NCI-H748 treated with DMSO at 0.1 percent for 48 hours (cell line): ENCODE measurements at regions not wholly inside any gene's neighbourhood (a gene's known extent, or its start where the extent isn't known, plus 50 kb on each side); places are given as distances from the start of the nearest gene placed in this dataset.
"Not testable (repeated sequence)": the region's sequence is repeated elsewhere in the genome, so short reads cannot be mapped to it uniquely, and the experiment has no call there.

Source experiments
- DNase-seq: peaks from one replicate; lab custom pipeline; 2025; lab: John Stamatoyannopoulos, UW

DNA sequence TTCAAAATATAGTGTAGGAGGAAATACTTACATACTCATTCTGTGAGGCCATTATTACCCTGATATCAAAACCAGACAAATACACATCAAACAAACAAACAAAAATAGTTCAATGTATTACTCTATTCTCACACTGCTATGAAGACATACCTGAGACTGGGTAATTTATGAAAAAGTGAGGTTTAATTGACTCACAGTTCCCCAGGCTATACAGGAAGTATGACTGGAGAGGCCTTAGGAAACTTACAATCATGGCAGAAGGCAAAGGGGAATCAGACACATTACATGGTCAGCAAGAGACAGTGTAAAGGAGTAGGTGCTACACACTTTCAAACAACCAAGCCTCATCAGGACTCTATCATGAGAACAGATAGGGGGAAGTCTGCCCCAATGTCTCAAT, 1023.2 kb downstream of the TMTC2 start:
- DNase-seq: no peak

DNA sequence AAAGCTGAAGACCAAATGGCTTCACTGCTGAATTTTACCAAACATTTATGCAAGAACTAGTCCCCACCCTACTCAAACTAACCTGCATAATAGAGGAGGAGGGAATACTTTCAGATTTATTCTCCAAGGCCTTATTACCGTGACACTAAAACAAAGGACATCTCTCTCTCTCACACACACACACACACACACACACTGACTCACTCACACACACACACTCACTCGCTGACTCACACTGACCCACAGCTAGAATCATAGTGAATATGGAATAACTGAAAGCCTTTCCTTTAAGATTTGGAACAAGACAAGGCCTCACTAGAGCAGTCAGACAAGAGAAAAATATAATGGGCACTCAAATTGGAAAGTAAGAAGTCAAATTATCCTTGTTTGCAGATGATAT, 1014.1 kb downstream of the TMTC2 start:
- no peak for DNase-seq

DNA sequence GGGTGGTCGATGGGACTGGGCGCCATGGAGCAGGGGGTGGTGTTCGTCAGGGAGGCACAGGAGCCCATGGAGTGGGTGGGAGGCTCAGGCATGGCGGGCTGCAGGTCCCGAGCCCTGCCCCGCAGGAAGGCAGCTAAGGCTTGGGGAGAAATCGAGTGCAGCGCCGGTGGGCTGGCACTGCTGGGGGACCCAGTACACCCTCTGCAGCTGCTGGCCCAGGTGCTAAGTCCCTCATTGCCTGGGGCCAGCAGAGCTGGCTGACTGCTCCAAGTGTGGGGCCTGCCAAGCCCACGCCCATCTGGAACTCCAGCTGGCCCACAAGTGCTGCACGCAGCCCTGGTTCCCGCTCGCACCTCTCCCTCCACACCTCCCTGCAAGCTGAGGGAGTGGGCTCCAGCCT, 1009.6 kb downstream of the TMTC2 start:
- DNase-seq: not testable (repeated sequence)

- no peak for DNase-seq
These were observed 1005.0 kb downstream of the TMTC2 start for GRCh38 chr12:83691730-83692129.

DNA sequence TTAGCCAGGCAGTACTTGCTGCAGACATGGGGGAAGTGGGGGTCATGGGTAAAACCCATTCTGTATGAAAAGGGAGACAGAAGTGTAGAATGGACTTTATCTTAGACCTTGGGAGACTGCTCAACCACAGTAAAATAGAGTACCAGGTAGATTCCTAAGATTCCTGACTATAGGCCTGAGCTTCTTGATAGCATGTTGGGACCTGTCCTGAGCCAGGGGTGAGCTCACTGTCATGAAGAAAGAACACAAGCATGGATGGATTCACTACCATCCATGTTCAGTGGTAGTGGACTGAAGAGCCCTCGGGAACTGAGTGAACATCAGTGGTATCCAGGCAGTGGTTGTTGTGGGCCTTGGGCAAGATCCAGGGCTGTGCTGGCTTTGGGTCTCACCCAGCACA, 1003.8 kb downstream of the TMTC2 start:
- DNase-seq: no peak

DNA sequence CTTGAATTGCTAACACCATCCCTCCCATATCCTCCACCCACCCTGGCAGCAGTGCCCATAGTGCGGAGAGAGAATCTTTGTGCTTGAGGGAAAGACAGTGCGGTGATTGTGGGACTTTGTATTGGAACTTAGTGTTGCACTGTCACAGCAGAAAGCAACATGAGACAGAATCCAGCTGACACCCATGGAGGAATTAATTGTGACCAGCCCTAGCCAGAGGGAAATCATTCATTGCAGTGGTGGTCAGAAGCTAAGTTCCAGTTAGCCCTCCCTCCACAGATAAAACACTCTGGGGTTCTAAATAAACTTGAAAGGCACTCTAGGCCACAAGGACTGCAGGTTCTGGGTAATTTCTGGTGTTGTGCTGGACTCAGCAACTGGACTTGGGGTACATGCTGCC, 1002.6 kb downstream of the TMTC2 start:
- no peak for DNase-seq

DNA sequence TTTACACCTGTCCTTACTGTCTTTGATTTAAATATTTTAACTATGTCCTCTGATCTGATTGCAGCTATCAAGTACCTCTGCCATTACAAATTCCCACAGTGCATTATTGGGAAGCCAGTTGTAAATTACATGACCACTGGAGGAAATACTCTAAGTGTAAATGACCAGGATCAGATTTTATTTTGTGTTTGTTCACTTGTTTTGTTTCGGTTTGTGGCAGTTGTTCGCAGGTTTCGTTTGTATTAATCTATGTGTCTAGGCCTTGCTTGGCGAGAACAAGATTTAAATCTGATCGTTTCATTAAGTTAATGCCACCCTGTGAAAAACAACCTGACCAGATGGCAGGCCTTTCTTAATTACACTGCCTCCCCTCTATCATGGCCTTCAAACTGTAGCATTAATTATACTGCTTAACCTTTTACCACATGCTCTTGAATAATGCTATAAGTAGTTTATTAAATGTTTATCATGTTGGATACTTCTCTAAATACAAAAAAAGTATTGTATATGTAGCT, 990.1 kb downstream of the TMTC2 start:
- peak; percentile 65 for DNase-seq

- DNase-seq: no peak
These were observed 980.0 kb downstream of the TMTC2 start for GRCh38 chr12:83666690-83667089.

DNA sequence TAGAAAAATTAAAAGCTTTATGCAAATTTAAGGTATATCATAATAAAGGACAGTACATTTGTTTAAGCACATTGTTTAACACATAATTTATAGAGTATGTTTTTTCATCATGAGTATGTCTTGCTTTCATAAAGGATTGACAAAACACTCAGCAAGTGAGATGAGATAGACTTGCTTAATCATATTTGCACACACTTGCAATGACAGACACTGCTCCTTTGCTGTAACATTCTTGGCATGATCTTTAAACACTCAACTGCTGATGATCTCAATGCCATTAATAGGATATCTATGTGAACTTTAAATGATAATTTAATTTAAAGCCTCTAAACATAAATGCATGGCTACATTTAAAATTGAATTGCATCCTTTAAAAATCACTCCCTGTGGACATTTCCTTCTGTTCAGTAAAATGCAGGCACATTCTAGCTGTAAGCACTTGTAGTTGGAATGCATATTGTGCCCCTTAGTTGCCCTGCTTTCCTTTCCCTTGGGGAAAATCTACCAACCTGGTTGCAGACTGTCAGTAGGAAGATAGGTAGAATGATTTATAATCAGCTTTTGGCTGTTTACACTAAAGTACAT, 979.0 kb downstream of the TMTC2 start:
- DNase-seq: no peak

DNA sequence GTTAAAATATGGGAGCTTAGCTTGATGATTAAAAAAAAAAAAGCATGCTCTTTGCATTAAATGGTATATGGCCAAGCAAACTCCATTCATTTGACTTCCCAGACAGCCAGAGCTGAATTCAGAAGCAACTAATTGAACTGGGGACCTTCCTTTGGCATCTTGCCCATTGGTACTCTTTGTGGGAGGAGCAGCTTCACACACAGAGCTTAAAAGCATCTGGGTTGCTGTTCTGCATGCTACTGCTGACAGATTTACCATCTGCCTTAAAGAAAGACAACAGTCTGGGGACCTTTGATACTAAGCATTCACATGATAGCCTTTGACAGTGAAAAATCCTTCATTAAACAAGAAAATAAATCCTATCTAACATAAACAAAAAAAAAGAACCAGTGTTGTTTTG, 977.9 kb downstream of the TMTC2 start:
- DNase-seq: peak; percentile 83

DNA sequence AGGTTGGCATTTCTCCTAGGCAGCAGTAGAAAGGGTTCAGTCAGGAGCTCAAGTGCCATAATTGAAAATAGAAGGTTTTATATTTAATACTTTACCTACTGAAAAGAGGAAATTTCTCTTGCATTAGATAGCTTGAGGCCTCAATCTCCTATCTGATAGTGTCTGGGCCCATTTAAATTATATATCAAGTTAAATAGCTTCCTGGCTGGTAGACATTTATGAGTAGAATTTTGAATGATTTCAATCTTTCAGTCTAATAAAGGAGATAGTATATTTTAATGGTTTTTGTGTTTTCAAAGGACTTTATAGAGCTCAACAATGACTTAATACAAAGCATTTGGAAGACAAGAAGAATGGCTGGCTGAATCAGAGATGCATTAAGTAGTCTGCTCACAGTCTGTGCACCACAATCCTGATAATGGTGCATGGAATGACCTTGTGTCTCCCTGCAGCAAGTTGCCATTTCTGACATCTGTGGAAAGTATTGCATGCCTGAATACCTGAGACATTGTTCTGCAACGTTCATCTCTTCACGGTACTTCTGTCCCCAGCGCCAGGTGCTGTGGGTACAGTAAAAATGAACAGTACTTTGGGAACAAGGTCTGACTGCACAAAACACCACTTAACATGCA, 974.1 kb downstream of the TMTC2 start:
- no peak for DNase-seq

GRCh38 chr12:83659321-83659720, 972.6 kb downstream of the TMTC2 start:
- no peak for DNase-seq

GRCh38 chr12:83656004-83656403, 969.3 kb downstream of the TMTC2 start:
- no peak for DNase-seq

GRCh38 chr12:83642205-83642604, 955.5 kb downstream of the TMTC2 start:
- DNase-seq: no peak

DNA sequence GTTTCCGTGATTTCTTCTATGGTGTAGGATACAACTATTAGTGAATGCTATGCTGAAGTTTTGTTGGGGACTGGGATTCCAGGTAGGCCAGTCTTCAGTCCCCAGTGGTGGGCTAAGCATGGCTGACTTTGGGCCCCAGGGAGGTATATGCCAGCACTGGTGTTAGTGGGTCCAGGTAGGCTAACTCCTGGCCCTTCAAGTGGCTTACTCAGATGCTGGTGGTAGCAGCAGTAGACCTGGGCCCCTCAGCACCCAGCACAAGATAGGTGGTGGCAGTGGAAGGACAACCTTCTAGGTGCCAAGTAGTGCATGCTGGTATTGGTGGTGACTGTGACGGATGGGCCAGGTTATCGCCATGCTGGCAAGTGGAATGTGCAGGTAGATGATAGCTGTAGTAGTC, 955.1 kb downstream of the TMTC2 start:
- no peak for DNase-seq

DNA sequence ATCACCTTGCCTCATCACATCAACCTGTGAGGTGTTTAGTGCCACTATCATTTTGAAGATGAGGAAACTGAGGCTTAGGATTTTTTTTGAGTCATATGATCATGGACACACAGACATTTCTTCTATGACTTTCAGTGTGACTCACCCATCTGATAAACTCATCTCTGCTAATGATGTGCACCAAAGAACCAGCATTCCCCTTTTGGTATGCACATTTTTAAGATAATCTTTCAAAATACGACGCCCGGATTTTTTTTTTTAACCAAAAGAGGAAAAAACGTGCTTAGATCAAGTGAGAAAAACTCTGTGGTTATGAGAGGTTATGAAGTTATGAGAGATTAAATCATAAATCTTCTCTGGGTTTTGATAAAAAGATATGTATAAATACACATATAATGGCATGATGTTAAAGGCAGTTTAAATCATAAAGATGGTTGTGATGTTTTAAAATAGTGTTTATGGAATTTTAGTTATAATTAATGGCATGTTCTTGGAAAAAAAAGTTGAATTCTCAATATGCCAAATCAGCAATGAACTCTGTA, 948.1 kb downstream of the TMTC2 start:
- no peak for DNase-seq

DNA sequence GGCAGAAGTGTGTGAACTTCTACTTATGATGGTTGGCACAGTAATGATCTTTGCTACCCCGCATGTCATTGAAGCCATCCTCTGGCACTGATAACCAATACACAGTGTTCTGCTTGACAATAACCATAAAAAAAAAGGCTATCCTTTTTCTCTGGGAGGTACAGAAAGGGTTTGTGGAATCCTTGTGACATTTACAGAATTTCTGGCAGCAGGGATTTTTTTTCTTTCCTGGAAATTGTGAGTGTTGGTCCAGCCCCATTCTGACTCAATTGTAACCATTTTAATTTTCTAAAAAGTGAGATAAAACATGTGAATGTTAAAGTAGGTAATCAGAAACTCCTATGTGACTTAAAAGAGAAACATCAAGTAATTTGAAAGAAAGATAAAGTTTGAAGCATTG, 943.8 kb downstream of the TMTC2 start:
- no peak for DNase-seq

DNA sequence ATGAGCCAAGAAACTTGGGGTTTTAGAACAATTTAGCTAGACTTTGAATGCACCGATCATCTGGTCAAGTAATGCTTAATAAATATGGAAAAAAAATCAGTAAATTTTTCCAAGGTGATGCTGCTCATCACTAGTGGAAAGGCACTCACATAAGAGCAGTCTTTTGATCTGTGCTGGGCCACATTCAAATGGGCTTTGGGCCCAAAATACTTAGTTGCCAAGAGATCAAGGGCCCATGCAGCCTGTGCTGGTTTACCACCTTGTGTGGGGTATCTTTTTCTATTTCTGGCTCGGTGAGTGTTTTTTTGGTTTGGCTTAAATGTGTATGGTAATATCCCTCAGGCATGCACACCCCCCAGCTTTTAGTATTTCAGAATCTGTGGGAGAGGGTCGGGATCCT, 943.2 kb downstream of the TMTC2 start:
- no peak for DNase-seq

DNA sequence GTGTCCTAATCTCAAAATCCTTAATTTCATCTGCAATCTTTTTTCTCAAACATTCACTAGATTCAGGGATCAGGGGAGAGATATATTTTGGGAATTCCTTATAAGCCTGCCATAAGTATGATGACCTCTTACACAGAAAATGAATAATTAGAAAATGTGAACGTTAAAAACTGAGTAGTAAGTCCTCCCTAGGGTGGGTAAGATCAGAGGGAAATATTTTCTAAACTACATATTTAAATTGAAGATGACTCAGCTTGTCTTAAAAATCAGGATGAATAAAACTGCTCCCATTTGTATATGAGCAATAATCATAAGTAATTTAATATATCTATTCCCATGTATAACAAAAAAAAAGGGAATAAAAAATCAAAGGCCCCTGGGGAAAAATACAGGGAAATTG, 935.5 kb downstream of the TMTC2 start:
- no peak for DNase-seq

- DNase-seq: no peak
These were observed 933.3 kb downstream of the TMTC2 start for GRCh38 chr12:83619973-83620372.

- no peak for DNase-seq
These were observed 928.4 kb downstream of the TMTC2 start for GRCh38 chr12:83615152-83615551.

GRCh38 chr12:83613586-83614110, 926.9 kb downstream of the TMTC2 start:
- DNase-seq: no peak

DNA sequence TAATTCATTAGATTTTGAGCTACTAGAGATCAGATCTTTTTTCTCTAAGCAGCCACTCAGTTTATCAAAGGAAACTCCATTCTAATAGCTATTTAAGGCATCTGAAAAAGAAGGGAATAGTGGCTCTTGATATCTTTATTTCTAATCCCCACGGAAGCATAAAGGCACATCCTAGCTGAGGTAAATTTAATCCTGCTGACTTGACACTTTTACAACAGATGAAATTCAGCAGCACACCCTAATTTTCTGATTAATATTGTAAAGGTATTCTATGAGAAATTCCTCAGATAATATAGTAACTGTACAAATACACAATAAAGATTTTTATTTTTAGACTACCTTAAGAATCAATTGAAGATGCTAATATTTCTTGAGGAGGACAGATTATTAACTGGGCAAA, 916.4 kb downstream of the TMTC2 start:
- no peak for DNase-seq

DNA sequence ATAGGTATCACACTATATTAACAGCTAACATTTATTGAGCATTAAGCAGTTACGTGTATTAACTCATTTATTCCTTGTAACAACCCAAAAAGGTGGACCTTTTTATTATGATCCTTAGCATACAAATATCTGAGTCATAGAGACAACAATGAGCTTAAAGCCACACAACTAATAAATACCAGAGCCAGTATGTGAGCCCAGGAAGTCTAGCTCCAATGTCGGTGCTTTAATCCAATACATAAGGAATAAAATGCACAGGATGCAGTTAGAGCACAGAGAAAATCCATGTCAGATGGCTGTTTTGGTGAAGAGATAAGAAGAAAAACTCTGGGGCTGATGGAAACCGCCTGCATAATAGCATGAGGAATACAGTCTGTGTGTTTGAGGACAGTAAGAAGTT, 888.6 kb downstream of the TMTC2 start:
- no peak for DNase-seq
